CD14-positive monocyte (primary cell): ENCODE measurements at regions not wholly inside any gene's neighbourhood (a gene's known extent, or its start where the extent isn't known, plus 50 kb on each side); places are given as distances from the start of the nearest gene placed in this dataset.

Source experiments
- DNase-seq, 3 donors: peaks; one replicate each; pipeline ENCODE4 v3.0.0-alpha.2; 2011 to 2022
- H2AFZ ChIP-seq: 2 replicates; pipeline ENCODE4 v1.6.0; 2012; ENCODE audit warnings: mild to moderate bottlenecking, low read depth, low read length, inconsistent platforms; ENCODE audit not compliant: insufficient read depth, poor library complexity, severe bottlenecking
- H3K27ac ChIP-seq, 2 donors: 1 replicate in 1 of 2; 2 replicates in 1 of 2; pipeline ENCODE4 v1.5.1; 2012 to 2013; ENCODE audit warnings: low read length in 2 of 2, control low read depth in 1 of 2, inconsistent platforms in 1 of 2, low read depth in 1 of 2, mild to moderate bottlenecking in 1 of 2
- H3K27me3 ChIP-seq, 2 donors: one replicate each; pipeline versions ENCODE4 v1.6.0 to v1.6.1; 2011 to 2013; ENCODE audit warnings: low read length in 2 of 2; ENCODE audit not compliant: control insufficient read depth in 2 of 2, insufficient read depth in 2 of 2
- H3K36me3 ChIP-seq, 2 donors: replicated peaks in 1 of 2; 1 replicate in 1 of 2; 2 replicates in 1 of 2; pipeline versions ENCODE4 v1.5.1 to v1.6.1; 2012 to 2013; ENCODE audit warnings: low read length in 2 of 2, control low read depth in 1 of 2, inconsistent platforms in 1 of 2, mild to moderate bottlenecking in 1 of 2; ENCODE audit not compliant: insufficient read depth in 2 of 2, control insufficient read depth in 1 of 2
- H3K4me1 ChIP-seq, 2 donors: 1 replicate in 1 of 2; 2 replicates in 1 of 2; pipeline versions ENCODE4 v1.5.1 to v1.6.1; 2012 to 2013; ENCODE audit warnings: low read length in 2 of 2, control low read depth in 1 of 2, inconsistent platforms in 1 of 2, mild to moderate bottlenecking in 1 of 2, moderate library complexity in 1 of 2; ENCODE audit not compliant: insufficient read depth in 2 of 2, control insufficient read depth in 1 of 2
- H3K4me2 ChIP-seq: replicated peaks from 2 replicates; pipeline ENCODE3; 2012; ENCODE audit warnings: low read length, moderate library complexity, mild to moderate bottlenecking; ENCODE audit not compliant: poor library complexity, severe bottlenecking; ENCODE audit errors: extremely low read depth
- H3K4me3 ChIP-seq, 3 experiments: fragments of 200-600 bp in 1 of 3; sonication (generic) in 1 of 3; replicated peaks in 1 of 3; 1 replicate in 2 of 3; 2 replicates in 1 of 3; pipeline ENCODE4 v1.5.1; 2011 to 2013; ENCODE audit warnings: low read length in 3 of 3, mild to moderate bottlenecking in 3 of 3, control low read depth in 2 of 3, low read depth in 2 of 3, inconsistent platforms in 1 of 3, moderate library complexity in 1 of 3
- H3K79me2 ChIP-seq: 2 replicates; pipeline ENCODE4 v1.6.0; 2012; ENCODE audit warnings: mild to moderate bottlenecking, control low read depth, inconsistent platforms, low read length, moderate library complexity; ENCODE audit not compliant: insufficient read depth
- H3K9ac ChIP-seq: 2 replicates; pipeline ENCODE4 v1.6.0; 2017; ENCODE audit warnings: low read length, mild to moderate bottlenecking; ENCODE audit not compliant: insufficient read depth, poor library complexity, severe bottlenecking
- H3K9me3 ChIP-seq, 2 donors: replicated peaks in 1 of 2; 1 replicate in 1 of 2; 2 replicates in 1 of 2; pipeline versions ENCODE4 v1.5.1 to v1.6.1; 2012 to 2013; ENCODE audit warnings: low read length in 2 of 2, control low read depth in 1 of 2; ENCODE audit not compliant: control insufficient read depth in 1 of 2, insufficient read depth in 1 of 2
- H4K20me1 ChIP-seq: 2 replicates; pipeline ENCODE4 v1.6.0; 2012; ENCODE audit warnings: mild to moderate bottlenecking, low read length, control low read depth, moderate library complexity; ENCODE audit not compliant: insufficient read depth
- H3K27ac Mint-ChIP-seq, 7 donors: one replicate each; pipeline ENCODE4 v1.8.0; 2020; ENCODE audit warnings: mild to moderate bottlenecking in 7 of 7, mixed read lengths in 7 of 7, moderate library complexity in 6 of 7, inconsistent platforms in 2 of 7
- H3K27me3 Mint-ChIP-seq, 3 donors: one replicate each; pipeline ENCODE4 v1.8.0; 2021 to 2022; ENCODE audit warnings: low read depth in 3 of 3, mild to moderate bottlenecking in 3 of 3, mixed read lengths in 3 of 3, moderate library complexity in 3 of 3, inconsistent platforms in 1 of 3
- H3K36me3 Mint-ChIP-seq, 2 donors: one replicate each; pipeline ENCODE4 v1.8.0; 2020; ENCODE audit warnings: mixed read lengths in 2 of 2, inconsistent platforms in 1 of 2, mild to moderate bottlenecking in 1 of 2
- H3K4me1 Mint-ChIP-seq: one replicate; pipeline ENCODE4 v1.8.0; 2020; ENCODE audit warnings: mild to moderate bottlenecking, mixed read lengths
- H3K4me3 Mint-ChIP-seq, 2 donors: one replicate each; pipeline ENCODE4 v1.8.0; 2020; ENCODE audit warnings: mild to moderate bottlenecking in 2 of 2, mixed read lengths in 2 of 2, moderate library complexity in 1 of 2
- H3K9me3 Mint-ChIP-seq, 7 donors: one replicate each; pipeline ENCODE4 v1.8.0; 2020 to 2022; ENCODE audit warnings: mixed read lengths in 7 of 7, mild to moderate bottlenecking in 6 of 7, moderate library complexity in 6 of 7, inconsistent platforms in 2 of 7
- WGBS: methylation state at CpG from one replicate; pipeline ENCODE4 v1.1.5; 2013; ENCODE audit warnings: missing lambda C conversion rate; ENCODE audit not compliant: insufficient coverage; 5-methylcytosine and 5-hydroxymethylcytosine counted together
- intact Hi-C, 2 donors: fragments of 100-400 bp; cut with micrococcal nuclease; formaldehyde crosslinking; loops; one replicate each; pipeline versions ENCODE4 v1.15.0 to v1.15.1; 2023
- TF ChIP-seq, protein P1 (sequence below): fragments of 200-600 bp; IDR thresholded peaks from one replicate; pipeline ENCODE4 v1.8.0; 2022; ENCODE audit warnings: antibody characterized with exemption, mild to moderate bottlenecking

DNA sequence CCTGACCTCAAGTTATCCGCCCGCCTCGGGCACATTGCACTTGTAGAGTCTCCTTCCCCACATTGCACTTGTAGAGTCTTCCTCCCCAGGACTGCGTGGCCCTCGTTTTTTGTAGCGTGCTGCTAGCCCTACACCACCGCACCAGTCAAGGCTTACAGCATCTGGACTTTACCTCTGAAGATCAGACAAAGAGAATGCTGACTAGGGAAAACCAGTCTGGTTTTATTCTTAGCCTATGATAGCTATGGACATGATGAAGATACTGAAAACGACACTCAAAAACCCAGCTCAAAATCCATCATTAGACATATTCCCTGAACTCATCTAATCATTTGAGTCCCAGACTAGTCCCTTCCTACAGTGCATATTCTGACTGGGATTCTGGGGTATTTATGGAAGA is 71.9 kb upstream of the AKR1E2 start:
- Mint-ChIP-seq H3K9me3 (peaks cover 0 to 1% (median 0%) of the 10 kb centered on the region in 7 donors), H3K4me1 (no peaks in the 10 kb centered on the region), H3K27ac (no peak overlapping the region), H3K36me3 (no peaks in the 10 kb centered on the region), H3K4me3 (no peak overlapping the region), H3K27me3 (peaks cover 0 to 3% (median 3%) of the 10 kb centered on the region in 3 donors)
- Histone ChIP-seq H3K27me3 (no peaks in the 10 kb centered on the region), H3K4me3 (no peak overlapping the region), H4K20me1 (no peaks in the 10 kb centered on the region), H3K9me3 (no peaks in the 10 kb centered on the region), H3K4me1 (no peaks in the 10 kb centered on the region), H3K36me3 (no peaks in the 10 kb centered on the region), H3K27ac (no peak overlapping the region), H2AFZ (no peak overlapping the region), H3K9ac (no peak overlapping the region), H3K4me2 (no peak overlapping the region), H3K79me2 (no peaks in the 10 kb centered on the region)
- TF ChIP-seq, protein P1, sequence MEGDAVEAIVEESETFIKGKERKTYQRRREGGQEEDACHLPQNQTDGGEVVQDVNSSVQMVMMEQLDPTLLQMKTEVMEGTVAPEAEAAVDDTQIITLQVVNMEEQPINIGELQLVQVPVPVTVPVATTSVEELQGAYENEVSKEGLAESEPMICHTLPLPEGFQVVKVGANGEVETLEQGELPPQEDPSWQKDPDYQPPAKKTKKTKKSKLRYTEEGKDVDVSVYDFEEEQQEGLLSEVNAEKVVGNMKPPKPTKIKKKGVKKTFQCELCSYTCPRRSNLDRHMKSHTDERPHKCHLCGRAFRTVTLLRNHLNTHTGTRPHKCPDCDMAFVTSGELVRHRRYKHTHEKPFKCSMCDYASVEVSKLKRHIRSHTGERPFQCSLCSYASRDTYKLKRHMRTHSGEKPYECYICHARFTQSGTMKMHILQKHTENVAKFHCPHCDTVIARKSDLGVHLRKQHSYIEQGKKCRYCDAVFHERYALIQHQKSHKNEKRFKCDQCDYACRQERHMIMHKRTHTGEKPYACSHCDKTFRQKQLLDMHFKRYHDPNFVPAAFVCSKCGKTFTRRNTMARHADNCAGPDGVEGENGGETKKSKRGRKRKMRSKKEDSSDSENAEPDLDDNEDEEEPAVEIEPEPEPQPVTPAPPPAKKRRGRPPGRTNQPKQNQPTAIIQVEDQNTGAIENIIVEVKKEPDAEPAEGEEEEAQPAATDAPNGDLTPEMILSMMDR, result no peak
- 90% methylated on average over 2 of the region's 8 CpGs for WGBS
- intact Hi-C loops, result no loop called here
- DNase-seq, result no peak

DNA sequence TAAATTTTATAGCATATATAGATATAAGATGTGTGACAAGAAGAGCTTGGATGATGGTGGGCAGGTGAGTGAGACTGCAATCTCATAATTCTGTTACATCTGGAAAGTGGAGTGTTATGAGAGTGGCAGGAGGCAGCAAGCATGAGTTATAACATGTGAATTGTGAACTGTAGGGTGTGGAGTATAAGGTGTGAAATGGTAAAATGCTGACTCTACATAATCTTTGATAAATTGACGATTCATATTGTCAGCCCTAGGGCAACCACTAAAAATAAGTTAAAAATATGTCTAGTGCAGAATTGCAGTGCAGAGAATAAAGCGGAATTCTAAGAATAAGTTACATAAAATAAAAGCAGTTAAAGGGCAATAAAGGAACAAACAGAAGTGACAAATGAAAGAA is 74.8 kb upstream of the AKR1E2 start:
- intact Hi-C loops, result no loop called here
- Histone ChIP-seq H3K9me3 (no peaks in the 10 kb centered on the region), H3K79me2 (no peaks in the 10 kb centered on the region), H2AFZ (no peak overlapping the region), H3K4me2 (no peak overlapping the region), H3K36me3 (no peaks in the 10 kb centered on the region), H3K9ac (no peak overlapping the region), H3K27ac (no peak overlapping the region), H4K20me1 (no peaks in the 10 kb centered on the region), H3K27me3 (no peaks in the 10 kb centered on the region), H3K4me1 (no peaks in the 10 kb centered on the region), H3K4me3 (no peak overlapping the region)
- no peaks in the 10 kb centered on the region for H3K36me3 Mint-ChIP-seq
- H3K9me3 Mint-ChIP-seq, result peaks cover 0 to 1% (median 0%) of the 10 kb centered on the region in 7 donors
- TF ChIP-seq, protein P1, result no peak
- no peak overlapping the region for H3K4me3 Mint-ChIP-seq
- DNase-seq, result no peak
- no CpG with 5 or more reads among the region's 2 CpGs for WGBS
- H3K27me3 Mint-ChIP-seq, result peaks cover 1 to 3% (median 2%) of the 10 kb centered on the region in 3 donors
- H3K4me1 Mint-ChIP-seq, result no peaks in the 10 kb centered on the region
- no peak overlapping the region for H3K27ac Mint-ChIP-seq
